NCI-H2196 (cell line): ENCODE measurements at regions not wholly inside any gene's neighbourhood (a gene's known extent, or its start where the extent isn't known, plus 50 kb on each side); places are given as distances from the start of the nearest gene placed in this dataset.
"Not testable (repeated sequence)": the region's sequence is repeated elsewhere in the genome, so short reads cannot be mapped to it uniquely, and the experiment has no call there.

ENCODE experiments used
- DNase-seq: peaks from one replicate; lab custom pipeline; 2025; ENCODE audit not compliant: unreplicated experiment; lab: John Stamatoyannopoulos, UW

GRCh38 chr1:38787041-38787440 lies 72.5 kb downstream of the RRAGC start:
- no peak for DNase-seq

GRCh38 chr1:38786040-38786436 lies 73.5 kb downstream of the RRAGC start:
- no peak for DNase-seq

- DNase-seq = no peak
These were observed 74.1 kb downstream of the RRAGC start for GRCh38 chr1:38785285-38786039.

- no peak for DNase-seq
These were observed 74.9 kb downstream of the RRAGC start for GRCh38 chr1:38784452-38785284.

GRCh38 chr1:38783640-38784229 lies 75.8 kb downstream of the RRAGC start:
- DNase-seq = no peak

- no peak for DNase-seq
These were observed 77.5 kb downstream of the RRAGC start for GRCh38 chr1:38781872-38782617.

- DNase-seq = no peak
These were observed 79.4 kb downstream of the RRAGC start for GRCh38 chr1:38780133-38780532.

- no peak for DNase-seq
These were observed 80.1 kb downstream of the RRAGC start for GRCh38 chr1:38779491-38779890.

- DNase-seq = no peak
These were observed 81.1 kb downstream of the RRAGC start for GRCh38 chr1:38778521-38778920.

GRCh38 chr1:38778051-38778450 lies 81.5 kb downstream of the RRAGC start:
- no peak for DNase-seq

- no peak for DNase-seq
These were observed 82.1 kb downstream of the RRAGC start for GRCh38 chr1:38777464-38777957.

- no peak for DNase-seq
These were observed 83.0 kb downstream of the RRAGC start for GRCh38 chr1:38776466-38777065.

GRCh38 chr1:38775175-38775845 lies 84.3 kb downstream of the RRAGC start:
- DNase-seq = no peak

GRCh38 chr1:38773483-38773882 lies 86.1 kb downstream of the RRAGC start:
- no peak for DNase-seq

- no peak for DNase-seq
These were observed 86.6 kb downstream of the RRAGC start for GRCh38 chr1:38772953-38773352.

- no peak for DNase-seq
These were observed 87.5 kb downstream of the RRAGC start for GRCh38 chr1:38772026-38772425.

GRCh38 chr1:38770516-38771173 lies 88.9 kb downstream of the RRAGC start:
- DNase-seq = not testable (repeated sequence)

- no peak for DNase-seq
These were observed 93.4 kb downstream of the RRAGC start for GRCh38 chr1:38766125-38766524.

- DNase-seq = no peak
These were observed 96.5 kb downstream of the RRAGC start for GRCh38 chr1:38763121-38763520.

- DNase-seq = no peak
These were observed 99.0 kb downstream of the RRAGC start for GRCh38 chr1:38760562-38760961.
